Testis (tissue), 2 donors: ENCODE measurements at regions not wholly inside any gene's neighbourhood (a gene's known extent, or its start where the extent isn't known, plus 50 kb on each side); places are given as distances from the start of the nearest gene placed in this dataset.
"Not testable (repeated sequence)": the region's sequence is repeated elsewhere in the genome, so short reads cannot be mapped to it uniquely, and the experiment has no call there.

ENCODE experiments used
- DNase-seq: peaks from one replicate; pipeline ENCODE4 v3.0.0-alpha.2; 2019
- H3K27ac ChIP-seq, 2 donors: fragments of 200-600 bp; sonication (generic); one replicate each; pipeline ENCODE4 v1.5.1; 2019
- H3K27me3 ChIP-seq: fragments of 200-600 bp; sonication (generic); one replicate; pipeline ENCODE4 v1.5.1; 2019
- H3K36me3 ChIP-seq: fragments of 200-600 bp; sonication (generic); one replicate; pipeline ENCODE4 v1.5.1; 2017; ENCODE audit warnings: low read depth; ENCODE audit errors: missing control alignments
- H3K4me1 ChIP-seq: fragments of 200-600 bp; sonication (generic); one replicate; pipeline ENCODE4 v1.5.1; 2019
- H3K4me3 ChIP-seq, 2 donors: fragments of 200-600 bp; sonication (generic); one replicate each; pipeline ENCODE4 v1.5.1; 2017 to 2019
- H3K9me3 ChIP-seq: fragments of 200-600 bp; sonication (generic); one replicate; pipeline ENCODE4 v1.5.1; 2017
- CTCF ChIP-seq, 3 experiments: fragments of 450-650 bp in 2 of 3; fragments of 200-600 bp in 1 of 3; sonication (generic) in 1 of 3; IDR thresholded peaks; one replicate each; pipeline ENCODE4 v1.5.1; 2016 to 2019; ENCODE audit warnings: antibody characterized with exemption in 3 of 3, mild to moderate bottlenecking in 2 of 3, moderate library complexity in 1 of 3
- POLR2A ChIP-seq: fragments of 450-650 bp; IDR thresholded peaks from one replicate; pipeline ENCODE4 v1.6.1; 2017; ENCODE audit warnings: antibody characterized with exemption, mild to moderate bottlenecking, moderate library complexity
- WGBS, 2 donors: methylation state at CpG; one replicate each; pipeline ENCODE4 v1.1.5; 2018; 5-methylcytosine and 5-hydroxymethylcytosine counted together
- intact Hi-C: fragments of 100-400 bp; cut with DNase I; formaldehyde crosslinking; loops from one replicate; pipeline ENCODE4 v1.15.1; 2023; ENCODE audit warnings: low total_unique reads

- no peaks in the 10 kb centered on the region for H3K9me3 ChIP-seq
- H3K27me3 ChIP-seq = no peaks in the 10 kb centered on the region
- intact Hi-C loops = no loop called here
- H3K4me1 ChIP-seq = no peaks in the 10 kb centered on the region
- H3K36me3 ChIP-seq = no peaks in the 10 kb centered on the region
- 88 to 100% methylated on average over 1 to 4 of the region's 4 CpGs for WGBS, 2 donors
- TF ChIP-seq POLR2A = no peak
- TF ChIP-seq CTCF (IDR thresholded peaks at IDR 0.05) = no peak
- no peak overlapping the region for H3K4me3 ChIP-seq
- no peak for DNase-seq
- H3K27ac ChIP-seq = no peak overlapping the region
These were observed 350.2 kb downstream of the TYW1 start for GRCh38 chr7:67346876-67347275.

GRCh38 chr7:67348171-67348570, 351.5 kb downstream of the TYW1 start:
- no peaks in the 10 kb centered on the region for H3K4me1 ChIP-seq
- intact Hi-C loops = no loop called here
- H3K36me3 ChIP-seq = no peaks in the 10 kb centered on the region
- no peak for TF ChIP-seq CTCF (IDR thresholded peaks at IDR 0.05)
- no peak for TF ChIP-seq POLR2A
- H3K27me3 ChIP-seq = no peaks in the 10 kb centered on the region
- H3K4me3 ChIP-seq = no peak overlapping the region
- DNase-seq = no peak
- WGBS, 2 donors = 79 to 86% methylated on average over 7 of the region's 7 CpGs
- H3K27ac ChIP-seq = no peak overlapping the region
- H3K9me3 ChIP-seq = no peaks in the 10 kb centered on the region

GRCh38 chr7:67357653-67358052, 361.0 kb downstream of the TYW1 start:
- intact Hi-C loops, H3K36me3 ChIP-seq, H3K27ac ChIP-seq, H3K27me3 ChIP-seq, H3K4me1 ChIP-seq, DNase-seq, H3K4me3 ChIP-seq, H3K9me3 ChIP-seq: not testable (repeated sequence)
- WGBS, 2 donors = 98% methylated on average over 3 of the region's 3 CpGs

- intact Hi-C loops, H3K36me3 ChIP-seq, H3K27ac ChIP-seq, H3K4me1 ChIP-seq, DNase-seq, H3K4me3 ChIP-seq, H3K9me3 ChIP-seq, H3K27me3 ChIP-seq: not testable (repeated sequence)
- 81% methylated on average over 8 of the region's 8 CpGs for WGBS, 2 donors
These were observed 361.7 kb downstream of the TYW1 start for GRCh38 chr7:67358316-67358715.

GRCh38 chr7:67358738-67359137, 362.1 kb downstream of the TYW1 start:
- 70 to 89% methylated on average over 3 of the region's 3 CpGs for WGBS, 2 donors
- H3K27me3 ChIP-seq, DNase-seq, H3K9me3 ChIP-seq, H3K4me1 ChIP-seq, H3K4me3 ChIP-seq, H3K36me3 ChIP-seq, H3K27ac ChIP-seq, intact Hi-C loops: not testable (repeated sequence)

GRCh38 chr7:67359900-67360299, 363.3 kb downstream of the TYW1 start:
- no peak overlapping the region for H3K4me3 ChIP-seq
- intact Hi-C loops = no loop called here
- no peaks in the 10 kb centered on the region for H3K36me3 ChIP-seq
- no peaks in the 10 kb centered on the region for H3K9me3 ChIP-seq
- no peak overlapping the region for H3K27ac ChIP-seq
- no peak for TF ChIP-seq POLR2A
- TF ChIP-seq CTCF (IDR thresholded peaks at IDR 0.05) = no peak
- WGBS, 2 donors = 57 to 58% methylated on average over 3 of the region's 3 CpGs
- DNase-seq = no peak
- no peaks in the 10 kb centered on the region for H3K27me3 ChIP-seq
- no peaks in the 10 kb centered on the region for H3K4me1 ChIP-seq
